HL-60/S4 (cell line): ENCODE measurements at regions not wholly inside any gene's neighbourhood (a gene's known extent, or its start where the extent isn't known, plus 50 kb on each side); places are given as distances from the start of the nearest gene placed in this dataset.
"Not testable (repeated sequence)": the region's sequence is repeated elsewhere in the genome, so short reads cannot be mapped to it uniquely, and the experiment has no call there.

Source experiments
- in situ Hi-C: fragments of 300-500 bp; cut with MboI; formaldehyde crosslinking; loops from 2 replicates; pipeline ENCODE4 v1.14.3; 2022; ENCODE audit warnings: low sequenced_read_pairs

GRCh38 chr15:85196697-85197096, 183.7 kb upstream of the AKAP13 start:
- in situ Hi-C loops, result not testable (repeated sequence)

- in situ Hi-C loops, result not testable (repeated sequence)
Observed at GRCh38 chr15:85197582-85197981, 182.8 kb upstream of the AKAP13 start.

- in situ Hi-C loops, result not testable (repeated sequence)
Observed at GRCh38 chr15:85198432-85198831, 182.0 kb upstream of the AKAP13 start.

- in situ Hi-C loops, result not testable (repeated sequence)
Observed at GRCh38 chr15:85200215-85200614, 180.2 kb upstream of the AKAP13 start.

- in situ Hi-C loops, result not testable (repeated sequence)
Observed at GRCh38 chr15:85201118-85201793, 179.1 kb upstream of the AKAP13 start.

- in situ Hi-C loops, result not testable (repeated sequence)
Observed at GRCh38 chr15:85204481-85204880, 175.9 kb upstream of the AKAP13 start.

GRCh38 chr15:85233791-85234325, 146.5 kb upstream of the AKAP13 start:
- in situ Hi-C loops, result not testable (repeated sequence)

GRCh38 chr15:85234450-85235196, 145.8 kb upstream of the AKAP13 start:
- in situ Hi-C loops, result not testable (repeated sequence)

GRCh38 chr15:85244056-85244455, 136.3 kb upstream of the AKAP13 start:
- in situ Hi-C loops, result not testable (repeated sequence)

GRCh38 chr15:85250938-85251542, 129.4 kb upstream of the AKAP13 start:
- in situ Hi-C loops, result not testable (repeated sequence)

- in situ Hi-C loops, result not testable (repeated sequence)
Observed at GRCh38 chr15:85253196-85253915, 127.0 kb upstream of the AKAP13 start.

- in situ Hi-C loops, result not testable (repeated sequence)
Observed at GRCh38 chr15:85254961-85255360, 125.4 kb upstream of the AKAP13 start.

- in situ Hi-C loops, result not testable (repeated sequence)
Observed at GRCh38 chr15:85255502-85255901, 124.9 kb upstream of the AKAP13 start.

GRCh38 chr15:85256009-85256997, 124.1 kb upstream of the AKAP13 start:
- in situ Hi-C loops, result not testable (repeated sequence)

GRCh38 chr15:85258062-85258445, 122.3 kb upstream of the AKAP13 start:
- in situ Hi-C loops, result not testable (repeated sequence)

- in situ Hi-C loops, result not testable (repeated sequence)
Observed at GRCh38 chr15:85258559-85259209, 121.7 kb upstream of the AKAP13 start.

- in situ Hi-C loops, result not testable (repeated sequence)
Observed at GRCh38 chr15:85260526-85260925, 119.9 kb upstream of the AKAP13 start.

GRCh38 chr15:85262461-85263055, 117.8 kb upstream of the AKAP13 start:
- in situ Hi-C loops, result not testable (repeated sequence)
